CD4-positive, alpha-beta T cell (primary cell): ENCODE measurements at regions not wholly inside any gene's neighbourhood (a gene's known extent, or its start where the extent isn't known, plus 50 kb on each side); places are given as distances from the start of the nearest gene placed in this dataset.

ENCODE experiments used
- ATAC-seq: fragments of 200-7000 bp; cut with Tn5 transposase; one replicate; pipeline ENCODE4 v1.10.0; 2022; ENCODE audit warnings: mild to moderate bottlenecking; ENCODE audit not compliant: poor library complexity
- CTCF ChIA-PET: fragments of 350-600 bp; sonication (Branson Sonifier 250); formaldehyde crosslinking; loops from one replicate; lab custom pipeline; 2021; ENCODE audit warnings: antibody characterized with exemption, inconsistent platforms; lab: Charles Lee
- POLR2A ChIA-PET: fragments of 350-600 bp; sonication (Branson Sonifier 250); formaldehyde crosslinking; loops from one replicate; lab custom pipeline; 2021; ENCODE audit warnings: antibody characterized with exemption, inconsistent platforms; lab: Charles Lee
- DNase-seq, 14 experiments: peaks; one replicate each; pipeline ENCODE4 v3.0.0-alpha.2; 2013 to 2020; ENCODE audit warnings: mixed read lengths in 2 of 14
- H3K27ac ChIP-seq, 2 donors: one replicate each; pipeline versions ENCODE4 v1.5.1 to v1.7.0; 2013; ENCODE audit warnings: low read length in 2 of 2, low read depth in 1 of 2, mild to moderate bottlenecking in 1 of 2
- H3K27me3 ChIP-seq, 2 experiments: 1 replicate in 1 of 2; 2 replicates in 1 of 2; pipeline versions ENCODE4 v1.6.1 to v1.7.0; 2013; ENCODE audit warnings: low read length in 2 of 2, control low read depth in 1 of 2, mild to moderate bottlenecking in 1 of 2, moderate library complexity in 1 of 2; ENCODE audit not compliant: insufficient read depth in 2 of 2, control insufficient read depth in 1 of 2
- H3K36me3 ChIP-seq: one replicate; pipeline ENCODE4 v1.6.1; 2013; ENCODE audit warnings: low read length, control low read depth; ENCODE audit not compliant: insufficient read depth
- H3K4me1 ChIP-seq: one replicate; pipeline ENCODE4 v1.6.1; 2013; ENCODE audit warnings: low read length, control low read depth; ENCODE audit not compliant: insufficient read depth
- H3K4me3 ChIP-seq: one replicate; pipeline ENCODE4 v1.5.1; 2013; ENCODE audit warnings: mild to moderate bottlenecking, low read length, moderate library complexity
- H3K9me3 ChIP-seq, 2 experiments: 1 replicate in 1 of 2; 2 replicates in 1 of 2; pipeline versions ENCODE4 v1.6.1 to v1.7.0; 2013; ENCODE audit warnings: low read length in 2 of 2, mild to moderate bottlenecking in 2 of 2, control low read depth in 1 of 2, moderate library complexity in 1 of 2; ENCODE audit not compliant: control insufficient read depth in 1 of 2, insufficient read depth in 1 of 2
- H3K27ac Mint-ChIP-seq: one replicate; pipeline ENCODE4 v1.8.0; 2020; ENCODE audit warnings: mixed read lengths
- H3K27me3 Mint-ChIP-seq: one replicate; pipeline ENCODE4 v1.8.0; 2021; ENCODE audit warnings: mixed read lengths
- H3K36me3 Mint-ChIP-seq: one replicate; pipeline ENCODE4 v1.8.0; 2021; ENCODE audit warnings: low read depth, mixed read lengths
- H3K4me1 Mint-ChIP-seq: one replicate; pipeline ENCODE4 v1.8.0; 2021; ENCODE audit warnings: low read depth, mixed read lengths
- H3K4me3 Mint-ChIP-seq: one replicate; pipeline ENCODE4 v1.8.0; 2020; ENCODE audit warnings: mild to moderate bottlenecking, mixed read lengths
- H3K9me3 Mint-ChIP-seq: one replicate; pipeline ENCODE4 v1.8.0; 2020; ENCODE audit warnings: mixed read lengths
- CTCF ChIP-seq: fragments of 200-600 bp; IDR thresholded peaks from one replicate; pipeline ENCODE4 v1.8.0; 2022; ENCODE audit warnings: antibody characterized with exemption, mild to moderate bottlenecking
- intact Hi-C, 2 experiments: fragments of 100-400 bp; cut with DNase I in 1 of 2; cut with micrococcal nuclease in 1 of 2; formaldehyde crosslinking; loops; one replicate each; pipeline versions ENCODE4 v1.15.1 to v1.9.0; 2023 to 2025; cut with DNase I, micrococcal nuclease

- intact Hi-C loops, result no loop called here
- H3K27ac ChIP-seq, result no peak overlapping the region
- no peaks in the 10 kb centered on the region for H3K4me1 ChIP-seq
- DNase-seq (no peak), ATAC-seq (no peak)
- no peak overlapping the region for H3K27ac Mint-ChIP-seq
- H3K27me3 ChIP-seq, result no peaks in the 10 kb centered on the region
- peaks cover 2% of the 10 kb centered on the region for H3K9me3 Mint-ChIP-seq
- ChIA-PET POLR2A (no interaction called here), CTCF (interaction anchor here (0.7 kb wide), 1 partner anchor 48 kb away, joined by 3 read pairs; no protein-coding TSS in a partner anchor)
- TF ChIP-seq CTCF, result no peak
- H3K27me3 Mint-ChIP-seq, result no peaks in the 10 kb centered on the region
- no peaks in the 10 kb centered on the region for H3K36me3 ChIP-seq
- no peaks in the 10 kb centered on the region for H3K4me1 Mint-ChIP-seq
- no peak overlapping the region for H3K4me3 ChIP-seq
- H3K9me3 ChIP-seq, result no peaks in the 10 kb centered on the region
- no peak overlapping the region for H3K4me3 Mint-ChIP-seq
- H3K36me3 Mint-ChIP-seq, result no peaks in the 10 kb centered on the region
Observed at GRCh38 chr14:30191639-30192279, 264.1 kb upstream of the PRKD1 start.

- CTCF ChIA-PET, result no interaction called here
- ATAC-seq, result no peak
- H3K9me3 ChIP-seq, result no peaks in the 10 kb centered on the region
- no peaks in the 10 kb centered on the region for H3K27me3 Mint-ChIP-seq
- no peak overlapping the region for H3K27ac ChIP-seq
- no peak for DNase-seq
- no peaks in the 10 kb centered on the region for H3K4me1 ChIP-seq
- no peak overlapping the region for H3K4me3 Mint-ChIP-seq
- no peaks in the 10 kb centered on the region for H3K27me3 ChIP-seq
- H3K4me3 ChIP-seq, result no peak overlapping the region
- no peak for TF ChIP-seq CTCF
- no peaks in the 10 kb centered on the region for H3K4me1 Mint-ChIP-seq
- POLR2A ChIA-PET, result no interaction called here
- intact Hi-C loops, result no loop called here
- peaks cover 2% of the 10 kb centered on the region for H3K9me3 Mint-ChIP-seq
- no peaks in the 10 kb centered on the region for H3K36me3 ChIP-seq
- no peaks in the 10 kb centered on the region for H3K36me3 Mint-ChIP-seq
- H3K27ac Mint-ChIP-seq, result no peak overlapping the region
Observed at GRCh38 chr14:30193101-30193500, 265.5 kb upstream of the PRKD1 start.

- no peak for TF ChIP-seq CTCF
- ChIA-PET POLR2A (no interaction called here), CTCF (no interaction called here)
- Mint-ChIP-seq H3K27me3 (no peaks in the 10 kb centered on the region), H3K9me3 (peaks cover 2% of the 10 kb centered on the region), H3K4me3 (no peak overlapping the region), H3K27ac (no peak overlapping the region), H3K4me1 (no peaks in the 10 kb centered on the region), H3K36me3 (no peaks in the 10 kb centered on the region)
- Histone ChIP-seq H3K36me3 (no peaks in the 10 kb centered on the region), H3K9me3 (no peaks in the 10 kb centered on the region), H3K4me1 (no peaks in the 10 kb centered on the region), H3K27me3 (no peaks in the 10 kb centered on the region), H3K4me3 (no peak overlapping the region), H3K27ac (no peak overlapping the region)
- ATAC-seq (no peak), DNase-seq (no peak)
- intact Hi-C loops, result no loop called here
Observed at GRCh38 chr14:30193845-30194501, 266.3 kb upstream of the PRKD1 start.
